HCT116 (cell line): ENCODE measurements at regions not wholly inside any gene's neighbourhood (a gene's known extent, or its start where the extent isn't known, plus 50 kb on each side); places are given as distances from the start of the nearest gene placed in this dataset.

Source experiments
- ATAC-seq: fragments of 200-7000 bp; cut with Tn5 transposase; 2 replicates; pipeline ENCODE4 v1.9.1; 2020; ENCODE audit warnings: mild to moderate bottlenecking, moderate library complexity
- BruUV-seq: library from RNA; stranded (reverse); fragments of 400-500 nt; replicated peaks from 2 replicates; lab custom pipeline; 2021; lab: Mats Ljungman, UMichigan
- CTCF ChIA-PET: fragments of 300-600 bp; sonication (Branson Sonifier 250); formaldehyde crosslinking; loops from one replicate; lab custom pipeline; 2021; ENCODE audit warnings: antibody characterized with exemption; lab: Charles Lee
- POLR2A ChIA-PET: fragments of 300-600, 350-600 bp; sonication (Branson Sonifier 250); formaldehyde crosslinking; loops from one replicate; lab custom pipeline; 2021; ENCODE audit warnings: antibody characterized with exemption; lab: Charles Lee
- RAD21 ChIA-PET, 2 experiments: fragments of 300-600 bp; sonication (Branson Sonifier 250); formaldehyde crosslinking; loops; one replicate each; lab custom pipeline; 2023; ENCODE audit warnings: low total read pairs in 2 of 2; ENCODE audit not compliant: uncharacterized antibody in 2 of 2, unreplicated experiment in 2 of 2, low non-redundant PET in 1 of 2; lab: Charles Lee
- DNase-seq: peaks from one replicate; pipeline ENCODE4 v3.0.0-alpha.2; 2010; ENCODE audit warnings: low read depth, low spot score
- H2AFZ ChIP-seq: fragments of 200-600 bp; shearing (Covaris generic), sonication (generic); 2 replicates; pipeline ENCODE4 v1.6.1; 2017; ENCODE audit warnings: low read depth, mixed run types, mixed read lengths, antibody characterized with exemption, low read length; ENCODE audit not compliant: poor library complexity, severe bottlenecking
- H3K27ac ChIP-seq: 2 replicates; pipeline ENCODE4 v1.5.1; 2012; ENCODE audit warnings: low read depth, low read length
- H3K27me3 ChIP-seq: fragments of 200-600 bp; sonication (generic); 2 replicates; pipeline ENCODE4 v1.6.1; 2016; ENCODE audit warnings: mixed run types, low read length, mixed read lengths; ENCODE audit not compliant: insufficient read depth
- H3K36me3 ChIP-seq, 2 experiments: fragments of 200-500 bp in 1 of 2; fragments of 200-600 bp in 1 of 2; sonication (Bioruptor generic) in 1 of 2; sonication (generic) in 1 of 2; 2 replicates each; pipeline versions ENCODE4 v1.5.1 to v1.6.1; 2014 to 2016; ENCODE audit warnings: low read length in 2 of 2, inconsistent platforms in 1 of 2, mixed read lengths in 1 of 2, mixed run types in 1 of 2; ENCODE audit not compliant: insufficient read depth in 2 of 2, control insufficient read depth in 1 of 2
- H3K4me1 ChIP-seq, 2 experiments: fragments of 200-600 bp in 1 of 2; sonication (generic) in 1 of 2; 2 replicates each; pipeline versions ENCODE4 v1.5.1 to v1.6.1; 2012 to 2017; ENCODE audit warnings: low read length in 2 of 2, inconsistent platforms in 1 of 2, mild to moderate bottlenecking in 1 of 2, mixed read lengths in 1 of 2, mixed run types in 1 of 2, moderate library complexity in 1 of 2; ENCODE audit not compliant: insufficient read depth in 2 of 2, control insufficient read depth in 1 of 2
- H3K4me2 ChIP-seq: fragments of 200-600 bp; sonication (generic); 2 replicates; pipeline ENCODE4 v1.6.1; 2017; ENCODE audit warnings: mixed run types, low read length, mixed read lengths
- H3K4me3 ChIP-seq, 2 experiments: fragments of 200-600 bp in 1 of 2; sonication (generic) in 1 of 2; replicated peaks in 1 of 2; 2 replicates each; pipeline ENCODE4 v1.5.1; 2011 to 2016; ENCODE audit warnings: low read length in 2 of 2, control low read depth in 1 of 2, low read depth in 1 of 2, mild to moderate bottlenecking in 1 of 2, mixed read lengths in 1 of 2, mixed run types in 1 of 2
- H3K79me2 ChIP-seq: fragments of 200-600 bp; sonication (generic); 2 replicates; pipeline ENCODE4 v1.6.1; 2017; ENCODE audit warnings: mild to moderate bottlenecking, mixed run types, low read length, moderate library complexity, mixed read lengths; ENCODE audit not compliant: insufficient read depth
- H3K9ac ChIP-seq: fragments of 200-600 bp; sonication (generic); 2 replicates; pipeline ENCODE4 v1.6.1; 2016; ENCODE audit warnings: low read length, mixed read lengths
- H3K9me2 ChIP-seq: fragments of 200-600 bp; sonication (generic), shearing (Covaris generic); 2 replicates; pipeline ENCODE4 v1.6.1; 2017; ENCODE audit warnings: mixed run types, mild to moderate bottlenecking, moderate library complexity; ENCODE audit not compliant: insufficient read depth
- H3K9me3 ChIP-seq, 2 experiments: fragments of 200-500 bp in 1 of 2; fragments of 200-600 bp in 1 of 2; sonication (Bioruptor generic) in 1 of 2; sonication (generic) in 1 of 2; 2 replicates each; pipeline ENCODE4 v1.6.1; 2014 to 2017; ENCODE audit warnings: low read length in 2 of 2, mixed read lengths in 2 of 2, inconsistent platforms in 1 of 2, low read depth in 1 of 2, mild to moderate bottlenecking in 1 of 2, mixed run types in 1 of 2, moderate library complexity in 1 of 2; ENCODE audit not compliant: control insufficient read depth in 1 of 2, insufficient read depth in 1 of 2
- H4K20me1 ChIP-seq: fragments of 200-600 bp; sonication (generic), shearing (Covaris generic); 2 replicates; pipeline ENCODE4 v1.6.1; 2017; ENCODE audit warnings: mixed run types, mild to moderate bottlenecking, moderate library complexity; ENCODE audit not compliant: insufficient read depth
- CBX3 ChIP-seq: IDR thresholded peaks from 2 replicates; pipeline ENCODE4 v1.6.1; 2012; ENCODE audit warnings: low read depth
- CEBPB ChIP-seq: IDR thresholded peaks from 2 replicates; pipeline ENCODE4 v1.6.1; 2012; ENCODE audit warnings: low read depth
- ELF1 ChIP-seq: IDR thresholded peaks from 2 replicates; pipeline ENCODE4 v1.6.1; 2012; ENCODE audit warnings: low read depth, borderline replicate concordance
- EZH2phosphoT487 ChIP-seq: fragments of 200-600 bp; IDR thresholded peaks from 2 replicates; pipeline ENCODE4 v1.6.1; 2018; ENCODE audit warnings: antibody characterized with exemption, borderline replicate concordance
- FOSL1 ChIP-seq: IDR thresholded peaks from 2 replicates; pipeline ENCODE4 v1.6.1; 2012; ENCODE audit warnings: low read depth
- JUND ChIP-seq: IDR thresholded peaks from 2 replicates; pipeline ENCODE4 v1.6.1; 2012
- POLR2A ChIP-seq: IDR thresholded peaks from 2 replicates; pipeline ENCODE4 v1.7.0; 2011; ENCODE audit warnings: borderline replicate concordance; ENCODE audit not compliant: insufficient read depth, insufficient read length; ENCODE audit errors: extremely low read depth
- POLR2AphosphoS5 ChIP-seq: IDR thresholded peaks from 2 replicates; pipeline ENCODE4 v1.6.1; 2011; ENCODE audit warnings: mild to moderate bottlenecking, low read depth, low read length, moderate library complexity
- SIN3A ChIP-seq: IDR thresholded peaks from 2 replicates; pipeline ENCODE4 v1.6.1; 2012; ENCODE audit warnings: low read depth
- SP1 ChIP-seq: IDR thresholded peaks from 2 replicates; pipeline ENCODE4 v1.6.1; 2012; ENCODE audit warnings: low read depth
- SRF ChIP-seq: IDR thresholded peaks from 2 replicates; pipeline ENCODE4 v1.6.1; 2012; ENCODE audit warnings: low read depth
- TCF7L2 ChIP-seq: IDR thresholded peaks from 2 replicates; pipeline ENCODE4 v1.7.0; 2011; ENCODE audit warnings: borderline replicate concordance, inconsistent platforms; ENCODE audit not compliant: insufficient read depth, insufficient read length; ENCODE audit errors: extremely low read depth
- ZNF274 ChIP-seq: fragments of 200-500 bp; sonication (Bioruptor generic); IDR thresholded peaks from 2 replicates; pipeline ENCODE4 v1.6.1; 2014; ENCODE audit warnings: mild to moderate bottlenecking, low read depth, low read length, inconsistent platforms
- intact Hi-C: fragments of 100-400 bp; cut with micrococcal nuclease; formaldehyde crosslinking; loops from 2 replicates; pipeline ENCODE4 v1.10.0; 2022
- TF ChIP-seq, protein P1 (sequence below): IDR thresholded peaks from 2 replicates; pipeline ENCODE4 v1.6.1; 2012
- TF ChIP-seq, protein P2 (sequence below): IDR thresholded peaks from 2 replicates; pipeline ENCODE4 v1.6.1; 2012; ENCODE audit warnings: low read depth
- TF ChIP-seq, protein P3 (sequence below): IDR thresholded peaks from 2 replicates; pipeline ENCODE4 v1.6.1; 2011; ENCODE audit warnings: mild to moderate bottlenecking, low read length, moderate library complexity; ENCODE audit not compliant: insufficient replicate concordance; ENCODE audit errors: extremely low read depth
- TF ChIP-seq, protein P4 (sequence below): IDR thresholded peaks from 2 replicates; pipeline ENCODE4 v1.6.1; 2012
- TF ChIP-seq, protein P5 (sequence below), 3 experiments: fragments of 200-600 bp in 1 of 3; sonication (generic) in 1 of 3; IDR thresholded peaks in 2 of 3; conservative IDR thresholded peaks in 1 of 3; 2 replicates each; pipeline ENCODE4 v1.5.1; 2012 to 2017; ENCODE audit warnings: low read depth in 2 of 3, low read length in 2 of 3, antibody characterized with exemption in 1 of 3, borderline replicate concordance in 1 of 3, control low read depth in 1 of 3, mild to moderate bottlenecking in 1 of 3, mixed read lengths in 1 of 3, mixed run types in 1 of 3, moderate library complexity in 1 of 3; ENCODE audit not compliant: insufficient read depth in 1 of 3

DNA sequence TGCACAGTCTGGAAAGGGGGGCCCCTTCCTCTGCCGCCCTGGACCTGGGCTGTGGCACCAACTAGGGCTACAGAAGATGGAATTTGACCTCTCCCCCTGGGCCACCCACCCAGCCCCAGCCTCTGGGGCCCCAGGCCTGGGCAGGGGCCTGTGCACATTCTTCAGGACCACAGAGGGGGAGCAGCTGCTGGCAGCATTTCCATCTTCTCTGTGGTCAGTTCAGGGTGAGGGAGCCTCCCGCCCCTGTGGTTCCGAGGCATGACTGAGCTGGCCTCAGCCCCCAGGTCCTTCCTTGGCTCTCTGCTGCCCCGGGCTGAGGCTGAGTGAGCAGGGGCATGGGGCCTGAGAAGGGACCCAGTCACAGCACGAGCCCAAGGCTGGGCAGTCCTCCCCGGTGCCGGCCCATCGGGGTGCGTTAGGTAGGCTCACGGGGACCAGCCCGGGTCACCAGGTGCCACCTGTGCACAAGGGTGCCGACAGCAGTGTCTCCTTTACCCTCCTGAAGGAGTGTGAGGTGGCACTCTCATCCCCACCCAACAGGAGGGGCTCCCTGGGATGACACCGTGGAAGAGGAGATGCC lies 63.2 kb downstream of the UNCX start:
- ATAC-seq = no peak
- TF ChIP-seq SIN3A (no peak), SP1 (no peak), CBX3 (no peak), ELF1 (no peak), SRF (no peak), FOSL1 (no peak), EZH2phosphoT487 (no peak), TCF7L2 (no peak), CEBPB (no peak), ZNF274 (no peak), POLR2A (no peak), POLR2AphosphoS5 (no peak), JUND (no peak)
- TF ChIP-seq, protein P1, sequence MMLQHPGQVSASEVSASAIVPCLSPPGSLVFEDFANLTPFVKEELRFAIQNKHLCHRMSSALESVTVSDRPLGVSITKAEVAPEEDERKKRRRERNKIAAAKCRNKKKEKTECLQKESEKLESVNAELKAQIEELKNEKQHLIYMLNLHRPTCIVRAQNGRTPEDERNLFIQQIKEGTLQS = no peak
- TF ChIP-seq, protein P2, sequence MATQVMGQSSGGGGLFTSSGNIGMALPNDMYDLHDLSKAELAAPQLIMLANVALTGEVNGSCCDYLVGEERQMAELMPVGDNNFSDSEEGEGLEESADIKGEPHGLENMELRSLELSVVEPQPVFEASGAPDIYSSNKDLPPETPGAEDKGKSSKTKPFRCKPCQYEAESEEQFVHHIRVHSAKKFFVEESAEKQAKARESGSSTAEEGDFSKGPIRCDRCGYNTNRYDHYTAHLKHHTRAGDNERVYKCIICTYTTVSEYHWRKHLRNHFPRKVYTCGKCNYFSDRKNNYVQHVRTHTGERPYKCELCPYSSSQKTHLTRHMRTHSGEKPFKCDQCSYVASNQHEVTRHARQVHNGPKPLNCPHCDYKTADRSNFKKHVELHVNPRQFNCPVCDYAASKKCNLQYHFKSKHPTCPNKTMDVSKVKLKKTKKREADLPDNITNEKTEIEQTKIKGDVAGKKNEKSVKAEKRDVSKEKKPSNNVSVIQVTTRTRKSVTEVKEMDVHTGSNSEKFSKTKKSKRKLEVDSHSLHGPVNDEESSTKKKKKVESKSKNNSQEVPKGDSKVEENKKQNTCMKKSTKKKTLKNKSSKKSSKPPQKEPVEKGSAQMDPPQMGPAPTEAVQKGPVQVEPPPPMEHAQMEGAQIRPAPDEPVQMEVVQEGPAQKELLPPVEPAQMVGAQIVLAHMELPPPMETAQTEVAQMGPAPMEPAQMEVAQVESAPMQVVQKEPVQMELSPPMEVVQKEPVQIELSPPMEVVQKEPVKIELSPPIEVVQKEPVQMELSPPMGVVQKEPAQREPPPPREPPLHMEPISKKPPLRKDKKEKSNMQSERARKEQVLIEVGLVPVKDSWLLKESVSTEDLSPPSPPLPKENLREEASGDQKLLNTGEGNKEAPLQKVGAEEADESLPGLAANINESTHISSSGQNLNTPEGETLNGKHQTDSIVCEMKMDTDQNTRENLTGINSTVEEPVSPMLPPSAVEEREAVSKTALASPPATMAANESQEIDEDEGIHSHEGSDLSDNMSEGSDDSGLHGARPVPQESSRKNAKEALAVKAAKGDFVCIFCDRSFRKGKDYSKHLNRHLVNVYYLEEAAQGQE = no peak
- TF ChIP-seq, protein P3, sequence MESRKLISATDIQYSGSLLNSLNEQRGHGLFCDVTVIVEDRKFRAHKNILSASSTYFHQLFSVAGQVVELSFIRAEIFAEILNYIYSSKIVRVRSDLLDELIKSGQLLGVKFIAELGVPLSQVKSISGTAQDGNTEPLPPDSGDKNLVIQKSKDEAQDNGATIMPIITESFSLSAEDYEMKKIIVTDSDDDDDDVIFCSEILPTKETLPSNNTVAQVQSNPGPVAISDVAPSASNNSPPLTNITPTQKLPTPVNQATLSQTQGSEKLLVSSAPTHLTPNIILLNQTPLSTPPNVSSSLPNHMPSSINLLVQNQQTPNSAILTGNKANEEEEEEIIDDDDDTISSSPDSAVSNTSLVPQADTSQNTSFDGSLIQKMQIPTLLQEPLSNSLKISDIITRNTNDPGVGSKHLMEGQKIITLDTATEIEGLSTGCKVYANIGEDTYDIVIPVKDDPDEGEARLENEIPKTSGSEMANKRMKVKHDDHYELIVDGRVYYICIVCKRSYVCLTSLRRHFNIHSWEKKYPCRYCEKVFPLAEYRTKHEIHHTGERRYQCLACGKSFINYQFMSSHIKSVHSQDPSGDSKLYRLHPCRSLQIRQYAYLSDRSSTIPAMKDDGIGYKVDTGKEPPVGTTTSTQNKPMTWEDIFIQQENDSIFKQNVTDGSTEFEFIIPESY = no peak
- TF ChIP-seq, protein P4, sequence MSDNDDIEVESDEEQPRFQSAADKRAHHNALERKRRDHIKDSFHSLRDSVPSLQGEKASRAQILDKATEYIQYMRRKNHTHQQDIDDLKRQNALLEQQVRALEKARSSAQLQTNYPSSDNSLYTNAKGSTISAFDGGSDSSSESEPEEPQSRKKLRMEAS = no peak
- TF ChIP-seq, protein P5, sequence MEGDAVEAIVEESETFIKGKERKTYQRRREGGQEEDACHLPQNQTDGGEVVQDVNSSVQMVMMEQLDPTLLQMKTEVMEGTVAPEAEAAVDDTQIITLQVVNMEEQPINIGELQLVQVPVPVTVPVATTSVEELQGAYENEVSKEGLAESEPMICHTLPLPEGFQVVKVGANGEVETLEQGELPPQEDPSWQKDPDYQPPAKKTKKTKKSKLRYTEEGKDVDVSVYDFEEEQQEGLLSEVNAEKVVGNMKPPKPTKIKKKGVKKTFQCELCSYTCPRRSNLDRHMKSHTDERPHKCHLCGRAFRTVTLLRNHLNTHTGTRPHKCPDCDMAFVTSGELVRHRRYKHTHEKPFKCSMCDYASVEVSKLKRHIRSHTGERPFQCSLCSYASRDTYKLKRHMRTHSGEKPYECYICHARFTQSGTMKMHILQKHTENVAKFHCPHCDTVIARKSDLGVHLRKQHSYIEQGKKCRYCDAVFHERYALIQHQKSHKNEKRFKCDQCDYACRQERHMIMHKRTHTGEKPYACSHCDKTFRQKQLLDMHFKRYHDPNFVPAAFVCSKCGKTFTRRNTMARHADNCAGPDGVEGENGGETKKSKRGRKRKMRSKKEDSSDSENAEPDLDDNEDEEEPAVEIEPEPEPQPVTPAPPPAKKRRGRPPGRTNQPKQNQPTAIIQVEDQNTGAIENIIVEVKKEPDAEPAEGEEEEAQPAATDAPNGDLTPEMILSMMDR (IDR thresholded peaks at IDR 0.05 in 2 of 3, conservative IDR thresholded peaks at IDR 0.05 in 1 of 3; ENCODE audit: borderline replicate concordance in 1 of 3, insufficient read depth in 1 of 3, low read depth in 2 of 3, low read length in 2 of 3) = no peak
- TF ChIP-seq, all 23 proteins: peak for 0
- RAD21 ChIA-PET = no interaction called here
- H3K36me3 ChIP-seq = no peaks in the 10 kb centered on the region
- CTCF ChIA-PET = no interaction called here
- H3K9me3 ChIP-seq = no peaks in the 10 kb centered on the region
- no peak overlapping the region for H3K27ac ChIP-seq
- POLR2A ChIA-PET = no interaction called here
- no peaks in the 10 kb centered on the region for H4K20me1 ChIP-seq
- H2AFZ ChIP-seq = no peak overlapping the region
- H3K79me2 ChIP-seq = no peaks in the 10 kb centered on the region
- H3K9me2 ChIP-seq = no peaks in the 10 kb centered on the region
- no TSS peak for BruUV-seq
- no peaks in the 10 kb centered on the region for H3K27me3 ChIP-seq
- no peaks in the 10 kb centered on the region for H3K4me1 ChIP-seq
- H3K9ac ChIP-seq = no peak overlapping the region
- no peak overlapping the region for H3K4me2 ChIP-seq
- intact Hi-C loops = no loop called here
- no peak for DNase-seq
- no peak overlapping the region for H3K4me3 ChIP-seq
